Cerebellar nuclear complex (tissue), 1 donor: ENCODE measurements at regions not wholly inside any gene's neighbourhood (a gene's known extent, or its start where the extent isn't known, plus 50 kb on each side); places are given as distances from the start of the nearest gene placed in this dataset.

ENCODE experiments used
- DNase-seq, 2 experiments: peaks; one replicate each; lab custom pipeline; 2025; lab: John Stamatoyannopoulos, UW

GRCh38 chr2:8044046-8044594 is 637.7 kb upstream of the ID2 start:
- DNase-seq, result no peak

DNA sequence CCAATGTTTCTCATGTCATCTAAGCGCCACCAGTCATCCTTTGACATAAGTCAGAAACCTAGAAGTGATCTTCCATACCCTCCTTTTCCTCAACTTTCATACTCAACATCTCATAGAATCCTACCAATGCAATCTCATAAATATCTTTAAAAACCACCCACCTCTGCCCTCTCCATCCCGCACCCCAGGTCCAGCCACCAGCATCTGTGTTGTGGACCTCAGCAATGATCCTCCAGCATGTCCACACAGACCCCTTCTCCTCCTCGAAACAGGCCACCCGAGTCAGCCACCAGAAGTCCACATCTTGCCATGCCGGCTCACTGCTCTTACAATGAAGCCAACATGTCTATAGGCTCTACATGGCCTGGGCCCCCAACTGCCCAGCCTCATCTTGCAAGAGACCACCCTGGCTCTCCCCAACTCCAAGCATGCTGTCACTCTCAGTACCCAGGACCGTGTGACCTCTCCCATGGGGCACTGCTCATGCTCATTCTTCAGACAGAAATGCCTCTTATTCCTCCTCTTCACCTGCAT is 636.7 kb upstream of the ID2 start:
- DNase-seq, result no peak

DNA sequence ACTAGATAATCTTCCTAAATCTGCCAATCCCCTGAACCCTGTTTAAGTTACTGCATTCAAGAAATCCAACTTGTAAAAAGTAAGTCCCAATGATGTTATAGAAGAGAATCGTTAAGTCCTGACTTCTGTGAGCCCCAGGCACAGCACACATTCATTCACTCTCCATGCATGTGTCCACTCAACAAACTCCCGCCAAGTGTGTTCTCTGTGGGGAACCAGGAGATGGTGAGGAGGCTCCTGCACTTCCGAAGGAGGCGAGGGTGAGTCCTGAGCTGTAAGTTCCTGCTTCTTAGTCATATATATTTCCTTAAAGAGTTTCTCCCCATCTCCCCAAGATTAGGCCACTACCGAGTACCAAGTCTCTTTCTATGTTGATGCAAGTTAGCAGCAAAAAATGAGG is 635.0 kb upstream of the ID2 start:
- DNase-seq, result no peak

DNA sequence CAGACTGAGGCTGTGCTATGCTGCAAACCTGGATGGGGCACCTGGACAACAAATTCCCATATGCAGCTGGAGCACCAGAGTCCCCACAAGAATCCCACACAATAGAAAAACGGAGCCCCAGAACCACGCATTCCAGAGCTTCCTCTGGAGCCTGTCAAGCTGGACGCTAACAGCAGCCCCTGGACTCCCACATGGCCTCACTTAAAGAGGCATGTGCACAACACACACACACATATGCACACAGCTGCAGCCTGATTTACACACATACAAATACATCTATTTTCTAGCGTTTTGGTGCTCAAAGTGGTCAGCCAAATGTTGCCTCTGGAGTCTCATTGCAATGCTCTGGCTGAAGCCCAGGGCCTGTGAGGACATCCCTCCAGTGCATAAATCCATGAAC is 632.7 kb upstream of the ID2 start:
- DNase-seq, result no peak

DNA sequence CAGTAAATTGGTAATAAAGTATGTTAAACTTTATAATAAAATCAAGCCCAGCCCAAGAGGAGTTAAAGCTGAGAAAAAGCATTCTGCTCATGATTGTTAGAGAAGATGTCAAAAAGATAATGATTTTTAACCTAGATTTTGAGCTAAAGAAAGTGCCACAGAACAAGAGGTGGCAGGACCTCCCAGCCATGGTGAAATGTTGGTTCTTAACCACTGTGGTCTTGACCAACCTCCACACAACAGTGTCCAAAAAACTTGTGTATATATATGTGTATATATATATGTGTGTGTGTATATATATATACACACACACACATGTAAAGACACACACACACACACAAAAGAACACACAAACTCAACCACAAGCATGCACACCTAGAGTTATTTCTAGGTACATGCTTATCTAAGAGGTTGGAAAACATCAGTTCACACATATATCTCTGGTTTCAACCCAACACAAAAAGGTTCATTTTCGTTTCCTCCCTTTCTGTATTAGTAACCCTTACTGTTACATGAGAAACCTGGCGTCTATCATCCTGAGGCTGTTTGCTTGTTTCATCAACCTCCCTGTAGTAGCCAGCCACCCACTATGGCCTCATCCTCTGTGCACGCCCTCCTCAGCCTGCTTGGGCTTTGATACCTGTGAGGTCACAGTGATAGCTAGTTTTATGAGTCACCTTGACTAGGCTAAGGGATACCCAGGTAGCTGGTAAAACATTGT is 631.8 kb upstream of the ID2 start:
- no peak for DNase-seq

DNA sequence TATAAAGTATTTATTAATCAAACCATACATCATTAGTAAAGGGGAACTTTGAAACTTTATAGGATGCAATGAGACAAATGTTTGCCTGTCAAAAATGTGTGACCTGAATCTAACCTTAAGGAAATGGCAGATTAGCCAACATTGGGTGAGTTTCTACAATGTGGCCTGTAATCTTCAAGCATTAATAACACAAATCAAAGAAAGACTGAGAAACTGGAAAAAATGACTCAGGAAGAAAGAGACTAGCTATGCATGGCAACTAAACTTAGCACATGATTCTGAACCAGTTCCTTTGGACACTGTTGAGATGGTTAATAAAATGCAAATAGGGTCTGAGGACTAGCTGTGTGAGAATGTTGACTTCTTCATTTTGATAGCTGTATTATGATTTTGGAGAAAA is 628.6 kb upstream of the ID2 start:
- DNase-seq, result no peak

GRCh38 chr2:8054070-8054469 is 627.8 kb upstream of the ID2 start:
- DNase-seq, result no peak

- DNase-seq, result no peak
Observed at GRCh38 chr2:8058652-8059051, 623.2 kb upstream of the ID2 start.

DNA sequence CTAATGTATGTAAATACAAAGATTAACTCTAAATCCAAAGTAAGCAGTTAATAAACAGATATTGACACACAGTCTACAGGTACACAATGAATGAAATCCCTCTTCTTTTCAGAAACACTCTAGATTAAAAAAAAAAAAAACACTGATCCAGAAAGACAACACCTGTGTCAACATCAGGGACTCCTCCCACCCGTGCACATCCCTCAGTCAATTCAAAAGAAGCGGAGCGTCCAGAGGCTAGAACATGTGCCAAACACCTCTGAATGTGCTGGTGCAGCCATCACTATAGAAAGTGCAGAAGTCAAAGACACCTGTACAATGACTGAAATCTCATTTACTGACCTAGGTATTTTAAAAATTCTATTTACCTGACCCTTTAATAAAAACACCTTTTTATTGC is 622.6 kb upstream of the ID2 start:
- no peak for DNase-seq

DNA sequence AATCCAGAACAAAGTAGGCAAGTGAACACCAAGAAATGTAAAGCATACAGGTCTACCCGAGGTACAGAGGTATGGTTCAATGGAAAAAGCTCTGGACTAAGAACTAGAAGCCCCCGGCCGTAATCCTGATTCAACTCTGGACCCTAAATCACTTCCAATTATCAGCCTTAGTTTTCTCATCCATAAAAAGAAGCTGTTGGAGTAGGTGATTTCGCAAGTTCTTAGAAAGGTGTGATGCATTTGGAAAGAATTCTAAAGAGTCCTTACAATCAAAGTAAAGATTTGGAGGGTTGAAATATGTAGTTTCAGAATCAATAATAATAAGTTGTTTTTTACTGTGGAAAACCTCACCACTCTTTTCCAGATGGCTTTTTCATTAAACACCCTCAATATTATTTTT is 622.1 kb upstream of the ID2 start:
- no peak for DNase-seq

GRCh38 chr2:8061219-8061618 is 620.6 kb upstream of the ID2 start:
- DNase-seq, result no peak

DNA sequence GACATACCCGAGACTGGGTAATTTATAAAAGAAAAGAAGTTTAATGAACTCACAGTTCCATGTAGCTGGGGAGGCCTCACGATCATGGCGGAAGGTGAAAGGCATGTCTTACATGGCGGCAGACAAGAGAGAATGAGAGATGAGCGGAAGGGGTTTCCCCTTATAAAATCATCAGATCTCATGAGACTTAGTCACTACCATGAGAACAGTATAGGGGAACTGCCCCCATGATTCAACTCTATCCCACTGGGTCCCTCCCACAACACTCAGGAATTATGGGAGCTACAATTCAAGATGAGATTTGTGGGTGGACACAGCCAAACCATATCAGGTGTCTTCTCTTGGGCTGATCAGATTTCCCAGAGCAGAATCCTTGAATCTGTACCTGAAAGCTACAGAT is 617.3 kb upstream of the ID2 start:
- DNase-seq, result no peak

- DNase-seq, result no peak
Observed at GRCh38 chr2:8065191-8065590, 616.7 kb upstream of the ID2 start.

- DNase-seq, result no peak
Observed at GRCh38 chr2:8067784-8068336, 614.0 kb upstream of the ID2 start.

- no peak for DNase-seq
Observed at GRCh38 chr2:8072907-8073306, 608.9 kb upstream of the ID2 start.

- no peak for DNase-seq
Observed at GRCh38 chr2:8073916-8074315, 607.9 kb upstream of the ID2 start.

GRCh38 chr2:8076448-8077342 is 605.2 kb upstream of the ID2 start:
- no peak for DNase-seq

DNA sequence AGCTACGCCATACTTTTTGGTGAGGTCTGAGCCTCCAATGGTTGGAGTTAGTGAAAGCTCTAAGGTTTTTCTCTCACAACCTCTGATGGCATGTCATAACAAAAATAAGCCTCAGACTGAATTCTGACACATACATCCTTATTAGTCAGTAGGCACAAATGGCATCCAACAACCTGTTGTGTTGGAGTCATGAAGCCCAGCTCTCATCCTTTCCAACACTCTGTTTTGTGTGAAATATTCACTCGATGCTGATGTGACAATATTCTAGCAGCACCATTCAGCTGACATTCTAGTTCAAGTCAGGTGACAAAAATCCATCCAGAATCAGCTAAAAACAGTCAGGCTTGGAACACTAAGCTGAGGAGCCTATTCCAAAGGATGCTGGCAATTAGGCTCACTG is 603.2 kb upstream of the ID2 start:
- DNase-seq, result no peak

DNA sequence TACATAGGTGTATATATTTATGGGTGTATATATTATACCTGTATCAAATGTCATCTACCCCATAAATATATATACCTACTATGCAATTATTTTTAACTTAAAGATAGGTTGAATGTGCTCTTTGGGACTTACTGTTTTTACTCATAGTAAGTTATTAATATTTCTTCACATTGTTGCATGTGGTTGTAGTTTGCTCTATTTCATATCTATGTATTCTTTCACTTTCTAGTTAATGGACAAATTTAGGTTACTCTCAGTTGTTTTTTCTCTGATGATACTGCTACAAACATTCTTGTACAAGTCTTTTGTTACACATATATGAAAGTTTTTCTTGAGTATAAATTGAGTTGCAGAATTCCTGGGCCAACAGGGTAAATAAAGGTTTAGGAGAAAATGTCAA is 601.8 kb upstream of the ID2 start:
- DNase-seq, result no peak

DNA sequence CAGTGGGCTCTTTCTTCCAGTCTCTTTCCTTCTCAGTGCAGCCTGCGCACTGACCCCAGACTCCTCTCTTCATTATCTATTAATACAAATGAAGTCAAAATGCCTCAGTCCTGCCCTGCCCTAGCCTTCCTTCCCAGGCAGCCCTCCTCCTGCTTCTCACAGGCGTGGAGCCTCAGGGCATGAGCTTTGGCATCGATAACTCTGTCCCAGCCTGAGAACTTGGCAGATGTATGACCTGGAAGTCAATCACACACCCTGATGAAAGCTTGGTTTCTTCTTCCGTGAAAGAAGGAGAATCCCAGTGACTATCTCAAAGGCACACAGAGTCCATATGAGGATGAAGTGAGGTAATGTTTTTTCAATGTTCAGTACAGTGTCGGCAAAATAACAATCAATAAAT is 600.7 kb upstream of the ID2 start:
- DNase-seq, result no peak

DNA sequence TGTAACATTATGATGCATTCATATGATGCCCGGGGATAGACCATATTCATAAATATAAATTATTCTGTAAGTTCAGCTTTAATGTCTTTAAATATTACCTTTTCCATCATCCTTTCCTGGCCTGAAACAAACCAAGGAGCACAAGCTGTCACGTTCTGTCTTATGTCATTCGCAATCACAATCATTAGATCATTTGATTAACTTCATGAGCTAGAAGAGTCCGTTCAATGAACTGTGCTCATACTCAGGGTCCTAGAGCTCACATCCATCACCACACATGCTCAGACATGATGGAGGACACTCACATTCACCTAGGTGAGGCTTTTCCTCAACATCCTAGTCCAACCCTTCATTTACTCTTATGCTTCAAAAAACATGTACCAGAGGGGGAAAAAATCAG is 599.0 kb upstream of the ID2 start:
- DNase-seq, result no peak

DNA sequence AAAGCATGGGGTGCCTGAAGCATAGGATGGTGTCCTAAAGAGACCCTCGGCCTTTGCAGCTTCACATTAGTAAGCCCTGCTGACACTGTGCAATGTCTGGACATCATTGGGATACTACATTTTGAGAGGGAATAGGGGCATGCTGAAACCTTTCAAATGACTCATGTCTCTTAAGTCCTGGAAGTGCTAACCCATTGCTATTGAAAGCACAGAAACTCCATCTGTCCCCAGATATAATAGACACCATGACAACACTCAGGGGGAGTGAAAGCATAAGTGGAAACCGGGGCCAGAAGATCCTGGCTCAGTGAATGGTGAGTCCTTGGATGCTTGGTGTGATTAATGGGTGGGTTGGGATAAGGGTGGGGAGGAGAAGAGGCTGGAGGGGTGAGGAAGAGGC is 595.5 kb upstream of the ID2 start:
- no peak for DNase-seq
